Upper lobe of left lung (tissue), 4 donors: ENCODE measurements at regions not wholly inside any gene's neighbourhood (a gene's known extent, or its start where the extent isn't known, plus 50 kb on each side); places are given as distances from the start of the nearest gene placed in this dataset.

Experiments
- EP300 ChIP-seq, 4 donors: sonication (generic); formaldehyde crosslinking; IDR thresholded peaks; one replicate each; pipeline ENCODE4 v1.5.1; 2017; ENCODE audit warnings: antibody characterized with exemption in 4 of 4, control low read depth in 2 of 4
- POLR2A ChIP-seq, 4 donors: fragments of 450-650 bp; IDR thresholded peaks; one replicate each; pipeline ENCODE4 v1.5.1; 2016 to 2017; ENCODE audit warnings: antibody characterized with exemption in 4 of 4, mild to moderate bottlenecking in 2 of 4
- TF ChIP-seq, protein P1 (sequence below), 6 experiments: fragments of 450-650 bp in 4 of 6; fragments of 200-600 bp in 2 of 6; sonication (generic) in 2 of 6; IDR thresholded peaks; one replicate each; pipeline ENCODE4 v1.5.1; 2016 to 2019; ENCODE audit warnings: antibody characterized with exemption in 6 of 6

DNA sequence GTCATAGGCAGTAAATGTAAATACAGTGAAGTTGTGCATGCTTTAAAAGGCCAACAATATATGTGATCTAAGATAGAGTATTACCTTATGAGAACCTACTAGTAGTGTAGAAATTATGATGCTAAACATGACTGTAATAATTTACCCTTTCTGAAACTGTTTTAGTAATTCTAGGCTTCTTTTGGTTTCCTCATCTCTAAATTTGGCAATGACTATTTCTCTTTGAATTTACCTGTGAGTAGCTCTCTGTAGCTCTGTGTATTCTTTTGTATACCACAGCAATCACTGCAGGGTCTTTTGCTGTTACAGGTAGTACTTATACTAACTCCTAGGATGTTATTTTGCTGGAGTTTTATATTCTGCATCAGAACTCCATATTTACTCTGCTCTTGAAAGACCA is 169.6 kb downstream of the KDM5D start:
- TF ChIP-seq, protein P1, sequence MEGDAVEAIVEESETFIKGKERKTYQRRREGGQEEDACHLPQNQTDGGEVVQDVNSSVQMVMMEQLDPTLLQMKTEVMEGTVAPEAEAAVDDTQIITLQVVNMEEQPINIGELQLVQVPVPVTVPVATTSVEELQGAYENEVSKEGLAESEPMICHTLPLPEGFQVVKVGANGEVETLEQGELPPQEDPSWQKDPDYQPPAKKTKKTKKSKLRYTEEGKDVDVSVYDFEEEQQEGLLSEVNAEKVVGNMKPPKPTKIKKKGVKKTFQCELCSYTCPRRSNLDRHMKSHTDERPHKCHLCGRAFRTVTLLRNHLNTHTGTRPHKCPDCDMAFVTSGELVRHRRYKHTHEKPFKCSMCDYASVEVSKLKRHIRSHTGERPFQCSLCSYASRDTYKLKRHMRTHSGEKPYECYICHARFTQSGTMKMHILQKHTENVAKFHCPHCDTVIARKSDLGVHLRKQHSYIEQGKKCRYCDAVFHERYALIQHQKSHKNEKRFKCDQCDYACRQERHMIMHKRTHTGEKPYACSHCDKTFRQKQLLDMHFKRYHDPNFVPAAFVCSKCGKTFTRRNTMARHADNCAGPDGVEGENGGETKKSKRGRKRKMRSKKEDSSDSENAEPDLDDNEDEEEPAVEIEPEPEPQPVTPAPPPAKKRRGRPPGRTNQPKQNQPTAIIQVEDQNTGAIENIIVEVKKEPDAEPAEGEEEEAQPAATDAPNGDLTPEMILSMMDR (IDR thresholded peaks at IDR 0.05), result no peak
- TF ChIP-seq POLR2A (IDR thresholded peaks at IDR 0.05) (no peak), EP300 (IDR thresholded peaks at IDR 0.05) (no peak)
